Neuronal stem cell (in vitro differentiated cells): ENCODE measurements at regions not wholly inside any gene's neighbourhood (a gene's known extent, or its start where the extent isn't known, plus 50 kb on each side); places are given as distances from the start of the nearest gene placed in this dataset.

Experiments used
- DNase-seq: peaks from one replicate; pipeline ENCODE4 v3.0.0-alpha.2; 2013; ENCODE audit warnings: low spot score
- H2AFZ ChIP-seq: one replicate; pipeline ENCODE4 v1.6.1; 2013; ENCODE audit warnings: mild to moderate bottlenecking, low read length, inconsistent platforms
- H2AK5ac ChIP-seq: 2 replicates; pipeline ENCODE4 v1.6.1; 2013; ENCODE audit warnings: low read depth, mild to moderate bottlenecking, inconsistent platforms, low read length, moderate library complexity, mixed read lengths
- H2BK120ac ChIP-seq: 2 replicates; pipeline ENCODE4 v1.6.1; 2013; ENCODE audit warnings: low read depth, mild to moderate bottlenecking, inconsistent platforms, low read length, moderate library complexity, mixed read lengths
- H2BK12ac ChIP-seq: one replicate; pipeline ENCODE4 v1.6.1; 2013; ENCODE audit warnings: low read length, inconsistent platforms
- H2BK15ac ChIP-seq: 2 replicates; pipeline ENCODE4 v1.6.1; 2013; ENCODE audit warnings: mild to moderate bottlenecking, low read length, inconsistent platforms, mixed read lengths
- H2BK5ac ChIP-seq: one replicate; pipeline ENCODE4 v1.6.1; 2013; ENCODE audit warnings: inconsistent platforms, mild to moderate bottlenecking, low read length, moderate library complexity
- H3K14ac ChIP-seq: one replicate; pipeline ENCODE4 v1.6.1; 2013; ENCODE audit warnings: low read length, inconsistent platforms
- H3K18ac ChIP-seq: 2 replicates; pipeline ENCODE4 v1.6.1; 2013; ENCODE audit warnings: low read length, inconsistent platforms
- H3K23ac ChIP-seq: 2 replicates; pipeline ENCODE4 v1.6.1; 2013; ENCODE audit warnings: low read depth, mild to moderate bottlenecking, mixed read lengths, low read length, inconsistent platforms; ENCODE audit not compliant: poor library complexity
- H3K27ac ChIP-seq: replicated peaks from 3 replicates; pipeline ENCODE4 v1.5.1; 2013; ENCODE audit warnings: low read length, inconsistent platforms
- H3K27me3 ChIP-seq, 3 experiments: 2 replicates each; pipeline ENCODE4 v1.6.1; 2013; ENCODE audit warnings: low read length in 3 of 3, mild to moderate bottlenecking in 2 of 3, inconsistent platforms in 1 of 3, low read depth in 1 of 3, mixed read lengths in 1 of 3, moderate library complexity in 1 of 3; ENCODE audit not compliant: control insufficient read depth in 3 of 3, insufficient read depth in 3 of 3
- H3K36me3 ChIP-seq, 2 donors: replicated peaks in 1 of 2; 2 replicates each; pipeline ENCODE4 v1.6.1; 2013; ENCODE audit warnings: low read length in 2 of 2; ENCODE audit not compliant: control insufficient read depth in 2 of 2, insufficient read depth in 2 of 2
- H3K4ac ChIP-seq: 2 replicates; pipeline ENCODE4 v1.6.1; 2013; ENCODE audit warnings: inconsistent platforms, mild to moderate bottlenecking, low read length, moderate library complexity
- H3K4me1 ChIP-seq, 2 donors: 1 replicate in 1 of 2; 2 replicates in 1 of 2; pipeline ENCODE4 v1.6.1; 2013; ENCODE audit warnings: low read length in 2 of 2, low read depth in 1 of 2; ENCODE audit not compliant: control insufficient read depth in 2 of 2, insufficient read depth in 1 of 2
- H3K4me2 ChIP-seq: one replicate; pipeline ENCODE4 v1.6.1; 2013; ENCODE audit warnings: mild to moderate bottlenecking, low read length, inconsistent platforms; ENCODE audit not compliant: insufficient read depth, poor library complexity, severe bottlenecking
- H3K4me3 ChIP-seq, 2 donors: 2 replicates each; pipeline ENCODE4 v1.5.1; 2013; ENCODE audit warnings: low read length in 2 of 2, mild to moderate bottlenecking in 2 of 2, inconsistent platforms in 1 of 2, moderate library complexity in 1 of 2
- H3K79me1 ChIP-seq: one replicate; pipeline ENCODE4 v1.6.1; 2013; ENCODE audit warnings: low read depth, mild to moderate bottlenecking, inconsistent platforms, low read length, moderate library complexity
- H3K9ac ChIP-seq: one replicate; pipeline ENCODE4 v1.6.1; 2013; ENCODE audit warnings: mild to moderate bottlenecking, low read depth, low read length, inconsistent platforms; ENCODE audit not compliant: poor library complexity
- H3K9me3 ChIP-seq, 2 donors: replicated peaks in 1 of 2; 2 replicates each; pipeline versions ENCODE3 to v1.6.1; 2013; ENCODE audit warnings: low read length in 2 of 2, mild to moderate bottlenecking in 2 of 2, inconsistent platforms in 1 of 2, low read depth in 1 of 2, mixed read lengths in 1 of 2, moderate library complexity in 1 of 2; ENCODE audit not compliant: control insufficient read depth in 2 of 2, insufficient read depth in 1 of 2
- H4K8ac ChIP-seq: one replicate; pipeline ENCODE4 v1.6.1; 2013; ENCODE audit warnings: low read depth, mild to moderate bottlenecking, inconsistent platforms, low read length, moderate library complexity
- H4K91ac ChIP-seq: one replicate; pipeline ENCODE4 v1.6.1; 2013; ENCODE audit warnings: low read length, low read depth, mild to moderate bottlenecking, inconsistent platforms; ENCODE audit not compliant: poor library complexity
- WGBS, 2 donors: extraction: QIAGEN DNeasy Blood & Tissue Kit; methylation state at CpG; one replicate each; pipeline ENCODE4 v1.1.7; 2013; ENCODE audit warnings: missing lambda C conversion rate in 2 of 2, mixed read lengths in 1 of 2; ENCODE audit not compliant: insufficient read length in 2 of 2, insufficient replicate concordance in 1 of 2; ENCODE audit errors: extremely low coverage in 2 of 2; 5-methylcytosine and 5-hydroxymethylcytosine counted together

GRCh38 chr3:187989575-187990153 is 164.3 kb upstream of the LPP start:
- H3K9me3 ChIP-seq, result peaks cover 2% of the 10 kb centered on the region in 2 donors
- H3K79me1 ChIP-seq, result no peaks in the 10 kb centered on the region
- H2BK120ac ChIP-seq, result no peak overlapping the region
- H3K4ac ChIP-seq, result no peak overlapping the region
- H4K91ac ChIP-seq, result no peak overlapping the region
- H2BK15ac ChIP-seq, result no peak overlapping the region
- no peak overlapping the region for H4K8ac ChIP-seq
- no peak overlapping the region for H3K4me3 ChIP-seq
- no peak overlapping the region for H3K14ac ChIP-seq
- no peak overlapping the region for H3K18ac ChIP-seq
- peak; percentile 67 for DNase-seq
- no peaks in the 10 kb centered on the region for H3K27me3 ChIP-seq
- no peak overlapping the region for H2BK12ac ChIP-seq
- H2AFZ ChIP-seq, result peak overlapping the region; percentile 36
- H2AK5ac ChIP-seq, result no peak overlapping the region
- H3K9ac ChIP-seq, result no peak overlapping the region
- peaks cover 9 to 10% of the 10 kb centered on the region in 2 donors for H3K4me1 ChIP-seq
- peak overlapping the region; percentile 85 for H3K27ac ChIP-seq
- peak overlapping the region; percentile 45 for H3K4me2 ChIP-seq
- no peak overlapping the region for H2BK5ac ChIP-seq
- H3K23ac ChIP-seq, result no peak overlapping the region
- no CpG with 5 or more reads among the region's 10 CpGs for WGBS, 2 donors
- H3K36me3 ChIP-seq, result no peaks in the 10 kb centered on the region

- Histone ChIP-seq H3K4ac (no peak overlapping the region), H3K9ac (no peak overlapping the region), H3K4me3 (no peak overlapping the region), H2BK12ac (no peak overlapping the region), H3K79me1 (no peaks in the 10 kb centered on the region), H3K4me1 (peaks cover 9 to 10% of the 10 kb centered on the region in 2 donors), H3K27ac (no peak overlapping the region), H3K14ac (no peak overlapping the region), H3K18ac (no peak overlapping the region), H4K91ac (no peak overlapping the region), H3K36me3 (no peaks in the 10 kb centered on the region), H2BK5ac (no peak overlapping the region), H2AFZ (no peak overlapping the region), H2BK15ac (no peak overlapping the region), H2AK5ac (no peak overlapping the region), H3K23ac (no peak overlapping the region), H3K9me3 (peaks cover 2% of the 10 kb centered on the region in 2 donors), H3K27me3 (peaks cover 0 to 3% (median 0%) of the 10 kb centered on the region in 3 experiments), H3K4me2 (no peak overlapping the region), H2BK120ac (no peak overlapping the region), H4K8ac (no peak overlapping the region)
- DNase-seq, result no peak
These were observed 161.3 kb upstream of the LPP start for GRCh38 chr3:187992609-187993008.

- no CpG with 5 or more reads among the region's 4 CpGs for WGBS, 2 donors
- no peak overlapping the region for H3K4me2 ChIP-seq
- H3K36me3 ChIP-seq, result no peaks in the 10 kb centered on the region
- H3K79me1 ChIP-seq, result no peaks in the 10 kb centered on the region
- no peak overlapping the region for H2BK15ac ChIP-seq
- no peak overlapping the region for H3K14ac ChIP-seq
- peaks cover 0 to 2% of the 10 kb centered on the region in 2 donors for H3K9me3 ChIP-seq
- peaks cover 0 to 6% (median 0%) of the 10 kb centered on the region in 3 experiments for H3K27me3 ChIP-seq
- no peak overlapping the region for H2BK120ac ChIP-seq
- no peak overlapping the region for H3K9ac ChIP-seq
- DNase-seq, result no peak
- H3K4me1 ChIP-seq, result peaks cover 9 to 12% of the 10 kb centered on the region in 2 donors
- no peak overlapping the region for H3K4ac ChIP-seq
- H3K27ac ChIP-seq, result no peak overlapping the region
- no peak overlapping the region for H3K4me3 ChIP-seq
- no peak overlapping the region for H4K8ac ChIP-seq
- H2AK5ac ChIP-seq, result no peak overlapping the region
- H4K91ac ChIP-seq, result no peak overlapping the region
- no peak overlapping the region for H3K23ac ChIP-seq
- H3K18ac ChIP-seq, result no peak overlapping the region
- H2BK12ac ChIP-seq, result no peak overlapping the region
- H2AFZ ChIP-seq, result no peak overlapping the region
- H2BK5ac ChIP-seq, result no peak overlapping the region
These were observed 159.5 kb upstream of the LPP start for GRCh38 chr3:187994221-187995042.

GRCh38 chr3:187995043-187995400 is 158.9 kb upstream of the LPP start:
- H3K23ac ChIP-seq, result no peak overlapping the region
- no peak overlapping the region for H2BK120ac ChIP-seq
- no peak overlapping the region for H2BK15ac ChIP-seq
- no peak overlapping the region for H2BK5ac ChIP-seq
- no peak overlapping the region for H3K4me2 ChIP-seq
- no peak overlapping the region for H3K4ac ChIP-seq
- no peak overlapping the region for H4K91ac ChIP-seq
- no peaks in the 10 kb centered on the region for H3K36me3 ChIP-seq
- no peak overlapping the region for H3K14ac ChIP-seq
- H2AFZ ChIP-seq, result no peak overlapping the region
- H3K4me1 ChIP-seq, result peaks cover 4 to 11% of the 10 kb centered on the region in 2 donors
- peaks cover 0 to 6% (median 0%) of the 10 kb centered on the region in 3 experiments for H3K27me3 ChIP-seq
- DNase-seq, result no peak
- no peak overlapping the region for H2AK5ac ChIP-seq
- H3K9me3 ChIP-seq, result peaks cover 0 to 2% of the 10 kb centered on the region in 2 donors
- H3K18ac ChIP-seq, result no peak overlapping the region
- H3K4me3 ChIP-seq, result no peak overlapping the region
- H4K8ac ChIP-seq, result no peak overlapping the region
- H3K79me1 ChIP-seq, result no peaks in the 10 kb centered on the region
- H3K9ac ChIP-seq, result no peak overlapping the region
- H3K27ac ChIP-seq, result no peak overlapping the region
- H2BK12ac ChIP-seq, result no peak overlapping the region
